Mucosa of stomach (tissue), 1 donor: ENCODE measurements at regions not wholly inside any gene's neighbourhood (a gene's known extent, or its start where the extent isn't known, plus 50 kb on each side); places are given as distances from the start of the nearest gene placed in this dataset.

ENCODE experiments used
- H3K27me3 ChIP-seq: one replicate; pipeline ENCODE4 v1.7.0; 2013; ENCODE audit warnings: mild to moderate bottlenecking, low read length; ENCODE audit not compliant: control insufficient read depth, insufficient read depth
- H3K36me3 ChIP-seq: one replicate; pipeline ENCODE4 v1.7.0; 2013; ENCODE audit warnings: low read length; ENCODE audit not compliant: control insufficient read depth, insufficient read depth
- H3K4me1 ChIP-seq: one replicate; pipeline ENCODE4 v1.7.0; 2013; ENCODE audit warnings: mild to moderate bottlenecking, low read length; ENCODE audit not compliant: control insufficient read depth, insufficient read depth
- H3K4me3 ChIP-seq: one replicate; pipeline ENCODE4 v1.7.0; 2013; ENCODE audit warnings: low read length
- H3K9ac ChIP-seq: one replicate; pipeline ENCODE4 v1.7.0; 2013; ENCODE audit warnings: mild to moderate bottlenecking, low read length, moderate library complexity
- H3K9me3 ChIP-seq: one replicate; pipeline ENCODE4 v1.7.0; 2013; ENCODE audit warnings: mild to moderate bottlenecking, low read length, moderate library complexity; ENCODE audit not compliant: control insufficient read depth
- donor health status: Pancreatic carcinoma.

GRCh38 chr2:104428155-104428554 is 425.8 kb upstream of the POU3F3 start:
- Histone ChIP-seq H3K36me3 (no peaks in the 10 kb centered on the region), H3K9me3 (no peaks in the 10 kb centered on the region), H3K9ac (no peak overlapping the region), H3K27me3 (no peaks in the 10 kb centered on the region), H3K4me3 (no peak overlapping the region), H3K4me1 (no peaks in the 10 kb centered on the region)

DNA sequence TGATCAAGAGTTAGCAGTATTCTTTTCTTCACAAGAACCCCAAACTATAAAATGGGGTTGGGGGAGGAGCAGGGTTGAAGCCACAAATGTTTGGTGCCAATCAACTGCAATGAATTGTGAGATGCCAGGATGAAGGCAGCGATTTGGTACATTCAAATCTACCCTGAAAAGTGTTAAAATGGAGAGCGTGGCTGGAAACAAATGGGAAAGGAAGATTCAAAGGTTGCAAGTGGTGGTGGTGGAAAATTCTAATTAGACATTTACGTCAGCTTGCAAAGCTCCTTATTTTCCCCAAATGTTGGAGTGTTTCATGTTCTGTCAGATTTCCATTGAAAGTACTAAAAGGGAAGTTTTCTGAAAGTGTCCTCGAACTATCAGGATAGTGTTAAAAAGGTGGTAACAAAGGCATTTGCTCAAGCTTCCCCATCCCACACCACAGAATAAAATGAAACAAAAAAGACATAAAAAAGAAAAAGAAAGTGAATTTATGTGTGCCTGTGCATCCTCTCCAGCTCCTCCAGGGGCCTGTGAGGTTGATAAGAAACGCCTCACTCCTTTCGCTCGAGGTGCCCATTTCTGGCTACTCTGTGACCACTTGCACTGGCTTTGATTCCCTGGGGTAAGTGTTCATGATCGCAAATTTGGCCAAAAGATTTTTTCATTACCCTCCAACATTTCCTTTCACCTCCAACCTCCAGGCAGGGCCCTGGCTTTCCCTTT is 424.1 kb upstream of the POU3F3 start:
- H3K36me3 ChIP-seq: no peaks in the 10 kb centered on the region
- H3K9ac ChIP-seq: no peak overlapping the region
- H3K4me1 ChIP-seq: no peaks in the 10 kb centered on the region
- H3K4me3 ChIP-seq: no peak overlapping the region
- H3K27me3 ChIP-seq: no peaks in the 10 kb centered on the region
- H3K9me3 ChIP-seq: no peaks in the 10 kb centered on the region

DNA sequence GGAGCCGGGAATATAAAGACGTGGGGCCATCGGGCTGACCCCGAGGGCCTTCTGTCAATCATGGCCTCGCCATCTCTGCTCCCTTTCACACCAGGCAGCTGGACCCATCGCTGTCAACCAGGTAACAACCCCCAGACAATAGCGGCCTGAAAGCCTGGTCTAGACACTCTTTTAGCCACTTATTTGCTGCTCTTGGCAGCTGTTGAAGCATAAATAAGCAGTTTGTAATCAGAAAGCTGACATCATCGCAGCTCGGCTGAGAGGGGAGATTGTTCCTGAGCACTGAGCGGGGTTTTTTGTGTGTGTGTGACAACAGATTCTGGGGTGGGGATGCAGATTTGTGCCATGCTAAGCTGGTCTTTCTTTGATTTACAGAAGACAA is 423.6 kb upstream of the POU3F3 start:
- no peak overlapping the region for H3K4me3 ChIP-seq
- no peaks in the 10 kb centered on the region for H3K9me3 ChIP-seq
- no peaks in the 10 kb centered on the region for H3K27me3 ChIP-seq
- H3K4me1 ChIP-seq: no peaks in the 10 kb centered on the region
- no peaks in the 10 kb centered on the region for H3K36me3 ChIP-seq
- no peak overlapping the region for H3K9ac ChIP-seq

- H3K4me1 ChIP-seq: no peaks in the 10 kb centered on the region
- no peaks in the 10 kb centered on the region for H3K9me3 ChIP-seq
- no peaks in the 10 kb centered on the region for H3K36me3 ChIP-seq
- H3K27me3 ChIP-seq: no peaks in the 10 kb centered on the region
- H3K9ac ChIP-seq: no peak overlapping the region
- H3K4me3 ChIP-seq: no peak overlapping the region
Measured at GRCh38 chr2:104430852-104431251, 423.1 kb upstream of the POU3F3 start.

- H3K4me3 ChIP-seq: no peak overlapping the region
- no peaks in the 10 kb centered on the region for H3K9me3 ChIP-seq
- H3K9ac ChIP-seq: no peak overlapping the region
Measured at GRCh38 chr2:104431701-104432121, 422.2 kb upstream of the POU3F3 start.

GRCh38 chr2:104432401-104432800 is 421.5 kb upstream of the POU3F3 start:
- Histone ChIP-seq H3K4me1 (no peaks in the 10 kb centered on the region), H3K9ac (no peak overlapping the region), H3K36me3 (no peaks in the 10 kb centered on the region), H3K9me3 (no peaks in the 10 kb centered on the region), H3K4me3 (no peak overlapping the region), H3K27me3 (no peaks in the 10 kb centered on the region)

More at GRCh38 chr2:104431701-104432121, 422.2 kb upstream of the POU3F3 start:
- Histone ChIP-seq H3K27me3 (no peaks in the 10 kb centered on the region), H3K36me3 (no peaks in the 10 kb centered on the region), H3K4me1 (no peaks in the 10 kb centered on the region)

DNA sequence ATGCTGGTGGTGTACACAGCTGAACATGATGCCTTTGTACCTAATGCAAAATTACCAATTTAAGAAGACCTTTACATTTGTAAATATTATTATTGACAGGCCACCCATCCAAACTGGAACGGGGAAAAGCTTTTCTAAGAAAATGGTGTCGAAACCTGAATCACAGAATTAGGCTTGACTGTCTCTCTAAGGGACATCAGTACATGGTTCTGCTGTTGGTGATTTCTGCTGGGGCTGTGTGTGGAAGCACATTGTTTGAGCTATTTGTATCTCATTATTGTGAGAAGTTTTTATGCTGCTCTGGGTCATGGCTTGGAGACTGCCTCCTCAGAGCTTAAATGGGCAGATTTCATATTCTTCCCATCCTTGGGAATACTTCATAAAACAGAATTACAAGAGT is 420.9 kb upstream of the POU3F3 start:
- Histone ChIP-seq H3K36me3 (no peaks in the 10 kb centered on the region), H3K4me3 (no peak overlapping the region), H3K4me1 (no peaks in the 10 kb centered on the region), H3K27me3 (no peaks in the 10 kb centered on the region), H3K9me3 (no peaks in the 10 kb centered on the region), H3K9ac (no peak overlapping the region)

DNA sequence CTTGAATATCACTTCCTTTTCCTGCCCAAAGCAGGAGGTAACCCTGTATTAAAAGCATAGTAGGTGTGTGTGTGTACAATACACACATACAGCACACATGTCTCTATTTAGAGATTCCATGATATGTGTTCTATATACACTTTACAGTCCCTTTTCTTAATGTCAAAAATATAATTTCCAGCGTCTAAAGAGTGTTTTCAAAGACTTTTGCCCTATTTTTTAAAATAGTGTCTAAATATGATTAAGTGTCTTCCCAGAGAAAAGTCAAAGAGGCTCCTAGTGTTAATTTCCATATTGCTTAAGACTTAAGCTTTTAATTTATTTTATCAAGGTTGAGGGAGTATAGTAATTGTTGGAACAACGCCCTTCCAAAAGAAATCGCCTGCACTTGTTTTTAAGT is 420.3 kb upstream of the POU3F3 start:
- H3K27me3 ChIP-seq: no peaks in the 10 kb centered on the region
- no peaks in the 10 kb centered on the region for H3K9me3 ChIP-seq
- H3K4me1 ChIP-seq: no peaks in the 10 kb centered on the region
- H3K9ac ChIP-seq: no peak overlapping the region
- H3K36me3 ChIP-seq: no peaks in the 10 kb centered on the region
- H3K4me3 ChIP-seq: no peak overlapping the region

GRCh38 chr2:104434318-104434792 is 419.6 kb upstream of the POU3F3 start:
- no peaks in the 10 kb centered on the region for H3K36me3 ChIP-seq
- H3K9ac ChIP-seq: peak overlapping the region; percentile 20
- no peaks in the 10 kb centered on the region for H3K27me3 ChIP-seq
- H3K4me1 ChIP-seq: no peaks in the 10 kb centered on the region
- no peak overlapping the region for H3K4me3 ChIP-seq
- H3K9me3 ChIP-seq: no peaks in the 10 kb centered on the region

DNA sequence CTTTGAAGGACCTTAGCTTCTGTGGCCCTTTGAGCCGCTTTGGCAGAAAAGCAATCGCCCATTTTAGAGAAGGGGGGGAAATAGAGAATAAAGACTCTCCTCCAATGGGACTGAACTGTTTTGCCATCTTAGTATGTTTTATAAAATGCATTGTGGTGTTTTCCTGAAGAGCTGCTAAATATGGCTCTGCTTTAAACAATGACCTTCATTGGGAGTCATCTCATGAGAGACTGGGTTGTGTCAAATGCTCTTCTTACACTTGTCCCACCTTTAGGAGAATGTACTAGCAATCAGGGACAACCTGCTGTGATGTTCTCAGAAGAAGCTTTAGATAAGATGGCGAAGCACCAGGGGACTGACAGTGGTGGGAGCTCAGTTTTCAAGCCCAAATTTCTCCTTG is 418.9 kb upstream of the POU3F3 start:
- no peak overlapping the region for H3K4me3 ChIP-seq

DNA sequence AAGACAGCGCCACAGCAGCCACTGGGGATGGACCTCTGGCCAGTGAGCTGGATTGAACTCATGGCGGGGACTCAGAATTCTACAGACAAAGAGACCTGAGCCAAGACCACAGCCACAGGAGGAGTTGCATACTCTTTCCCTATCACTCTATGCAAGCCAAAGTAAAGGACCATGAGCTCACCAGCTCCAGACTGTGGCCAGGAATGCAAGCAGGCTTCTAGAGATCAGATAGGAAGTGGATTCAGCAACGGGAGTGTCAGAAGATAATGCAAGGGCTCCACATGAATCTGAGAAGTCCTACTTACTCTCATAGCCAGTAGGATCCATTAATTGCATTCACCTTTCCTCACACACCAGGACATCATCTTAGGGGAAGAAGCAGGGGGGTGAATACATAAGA is 415.4 kb upstream of the POU3F3 start:
- Histone ChIP-seq H3K9ac (no peak overlapping the region), H3K27me3 (no peaks in the 10 kb centered on the region), H3K36me3 (no peaks in the 10 kb centered on the region), H3K9me3 (no peaks in the 10 kb centered on the region), H3K4me3 (no peak overlapping the region), H3K4me1 (no peaks in the 10 kb centered on the region)

More for the DNA sequence above, 418.9 kb upstream of the POU3F3 start:
- H3K9me3 ChIP-seq: no peaks in the 10 kb centered on the region
- H3K9ac ChIP-seq: no peak overlapping the region
- H3K4me1 ChIP-seq: no peaks in the 10 kb centered on the region
- H3K36me3 ChIP-seq: no peaks in the 10 kb centered on the region
- H3K27me3 ChIP-seq: no peaks in the 10 kb centered on the region

- Histone ChIP-seq H3K4me1 (no peaks in the 10 kb centered on the region), H3K9ac (no peak overlapping the region), H3K9me3 (no peaks in the 10 kb centered on the region), H3K4me3 (no peak overlapping the region), H3K27me3 (no peaks in the 10 kb centered on the region), H3K36me3 (no peaks in the 10 kb centered on the region)
Measured at GRCh38 chr2:104443145-104443544, 410.8 kb upstream of the POU3F3 start.

- Histone ChIP-seq H3K4me1 (no peaks in the 10 kb centered on the region), H3K4me3 (no peak overlapping the region), H3K9me3 (no peaks in the 10 kb centered on the region), H3K27me3 (no peaks in the 10 kb centered on the region), H3K36me3 (no peaks in the 10 kb centered on the region), H3K9ac (no peak overlapping the region)
Measured at GRCh38 chr2:104444392-104444791, 409.5 kb upstream of the POU3F3 start.
